ENCODE measurements at regions not wholly inside any gene's neighbourhood (a gene's known extent, or its start where the extent isn't known, plus 50 kb on each side); places are given as distances from the start of the nearest gene placed in this dataset.

DNA sequence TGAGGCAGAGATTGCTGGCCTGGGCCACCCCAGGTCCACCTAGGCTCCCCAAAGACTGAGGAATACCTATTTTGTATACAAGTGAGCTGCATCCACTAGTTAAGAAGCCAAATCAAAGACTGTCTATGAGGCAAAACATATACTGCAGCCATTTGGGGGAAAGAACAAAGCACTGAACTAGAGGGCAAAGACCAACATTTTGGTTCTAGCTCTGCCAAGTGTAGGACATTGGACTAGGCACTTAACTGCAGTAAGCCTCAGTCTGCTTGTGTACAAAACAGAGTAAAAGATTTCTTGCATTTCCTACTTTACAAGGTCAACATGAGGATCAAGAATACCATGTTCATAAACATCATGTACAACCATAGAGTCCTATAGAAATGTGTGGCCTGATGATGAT, 94.8 kb upstream of the CYP1B1 start:
- no peak for DNase-seq

DNA sequence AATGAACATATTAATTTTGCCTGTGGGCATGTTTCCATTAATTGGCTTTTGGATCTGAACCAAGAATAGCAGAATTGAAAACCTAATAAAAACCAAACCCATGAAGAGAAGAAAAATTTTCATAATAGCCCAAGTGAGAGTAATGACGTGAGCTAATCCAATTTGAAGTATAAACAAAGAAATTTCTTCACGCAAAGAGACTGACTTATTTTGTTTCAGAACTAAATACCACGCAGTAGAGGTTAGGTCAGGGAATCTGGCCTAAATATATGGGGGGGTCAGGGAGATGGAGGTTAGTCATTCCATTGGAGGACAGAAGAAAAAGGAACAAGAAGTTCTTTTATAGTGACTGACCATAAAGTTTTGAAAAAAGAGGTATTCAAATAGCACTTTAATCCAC, 94.1 kb upstream of the CYP1B1 start:
- DNase-seq: no peak

DNA sequence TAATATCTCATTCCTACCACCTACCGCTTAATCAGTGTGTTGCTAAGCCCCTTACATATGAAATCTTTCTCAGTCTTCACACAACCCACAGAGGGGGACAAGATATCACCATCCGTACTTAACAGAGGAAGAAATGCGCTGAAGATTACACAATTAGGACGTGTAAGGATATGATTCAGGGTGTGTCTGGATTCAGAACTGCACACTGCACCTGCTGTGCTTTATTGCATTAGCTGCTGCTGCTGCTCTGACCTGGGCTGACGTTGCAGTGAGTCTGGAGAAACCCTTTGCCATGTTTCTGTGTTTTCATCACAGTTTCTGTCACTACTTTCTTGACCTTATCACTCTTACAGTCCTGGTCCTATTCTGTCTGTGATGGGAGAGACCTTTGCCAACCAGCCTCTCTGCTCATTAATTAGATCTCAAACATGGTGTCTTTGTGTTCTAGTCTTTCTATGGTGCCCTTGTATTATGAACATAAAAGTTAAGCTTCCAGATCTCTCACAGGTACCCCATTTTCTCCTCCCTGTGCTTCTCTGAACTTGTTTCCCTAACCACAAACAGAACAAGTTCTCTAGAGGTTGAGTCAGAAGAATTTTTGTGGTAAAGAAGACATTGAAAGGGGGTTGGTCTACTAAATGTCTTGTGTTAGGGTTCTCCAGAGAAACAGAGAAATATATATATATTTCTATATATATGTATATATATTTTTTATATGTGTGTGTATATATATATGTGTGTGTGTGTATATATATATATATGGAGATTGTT, 92.9 kb upstream of the CYP1B1 start:
- no peak for DNase-seq

DNA sequence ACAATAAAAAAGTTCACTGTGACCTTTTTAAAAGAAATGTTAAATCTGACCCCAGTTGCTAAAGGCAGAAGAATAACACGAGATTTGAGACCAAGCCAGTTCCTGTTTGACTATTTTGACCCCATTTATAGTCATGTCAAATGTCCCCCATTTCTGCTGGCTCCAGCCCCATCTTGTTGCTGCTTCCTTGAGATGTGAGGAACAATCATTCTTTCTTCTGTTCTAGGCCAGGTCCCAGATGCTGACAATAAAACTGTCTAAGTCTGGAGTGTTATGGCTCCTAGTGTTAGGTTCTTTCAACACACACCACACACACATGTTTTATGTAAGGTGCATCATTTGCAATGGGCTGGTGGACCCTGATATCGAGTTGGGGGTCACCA, 92.0 kb upstream of the CYP1B1 start:
- DNase-seq: no peak

DNA sequence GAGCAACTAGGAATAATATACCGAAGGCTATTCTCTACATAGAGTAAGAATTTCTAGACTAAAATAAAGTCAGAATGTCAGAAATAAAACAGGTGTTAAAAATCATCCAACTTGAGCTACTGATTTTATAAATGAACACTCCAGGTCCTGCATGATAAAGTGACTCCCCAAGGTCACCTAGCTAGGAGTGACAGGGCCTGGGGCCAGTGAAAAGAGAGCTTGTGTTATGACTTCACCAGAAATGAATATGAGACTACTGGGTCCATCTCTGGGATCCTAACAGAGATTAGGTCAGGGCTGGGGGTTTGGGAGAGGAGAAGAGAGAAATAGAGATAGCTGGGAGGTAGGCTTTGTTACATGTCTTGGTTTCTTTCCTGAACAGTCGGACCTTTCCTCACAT, 89.7 kb upstream of the CYP1B1 start:
- DNase-seq: no peak

DNA sequence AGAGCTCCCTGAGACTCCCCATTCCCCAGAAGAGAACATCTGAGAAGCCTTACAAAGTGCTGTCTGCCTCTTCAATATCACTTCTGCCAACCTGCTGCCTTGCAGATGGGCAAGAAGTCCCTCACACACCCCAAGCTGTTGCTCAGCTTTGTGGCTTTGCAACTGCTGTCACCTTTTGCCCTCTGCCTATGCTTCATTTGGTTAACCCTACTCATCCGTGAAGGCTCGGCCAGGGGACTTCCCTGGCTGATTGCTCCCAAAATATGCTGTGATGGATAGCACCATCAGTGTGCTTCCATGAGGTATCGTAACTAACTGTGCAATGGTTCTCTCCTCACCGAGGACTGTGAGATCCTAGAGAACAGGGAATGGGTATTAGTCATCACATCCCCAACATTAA, 88.9 kb upstream of the CYP1B1 start:
- no peak for DNase-seq

DNA sequence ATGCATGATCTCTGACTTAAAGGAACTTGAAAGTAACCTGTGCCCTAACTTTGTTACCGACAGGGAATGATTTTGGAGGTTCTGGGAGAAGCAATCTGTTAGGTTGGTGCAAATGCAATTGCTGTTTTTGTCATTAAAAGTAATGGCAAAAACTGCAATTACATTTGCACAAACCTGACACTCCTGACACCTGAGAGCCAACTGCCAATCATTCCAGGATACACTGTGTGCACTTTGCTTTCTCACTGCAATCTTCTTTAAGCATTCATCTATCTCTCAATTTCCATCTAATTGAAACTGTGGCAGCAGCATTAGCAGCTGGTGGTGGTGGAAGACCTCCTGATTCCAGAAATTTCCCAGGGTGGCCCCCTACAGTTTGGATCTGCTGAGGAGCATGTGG, 87.6 kb upstream of the CYP1B1 start:
- no peak for DNase-seq

DNA sequence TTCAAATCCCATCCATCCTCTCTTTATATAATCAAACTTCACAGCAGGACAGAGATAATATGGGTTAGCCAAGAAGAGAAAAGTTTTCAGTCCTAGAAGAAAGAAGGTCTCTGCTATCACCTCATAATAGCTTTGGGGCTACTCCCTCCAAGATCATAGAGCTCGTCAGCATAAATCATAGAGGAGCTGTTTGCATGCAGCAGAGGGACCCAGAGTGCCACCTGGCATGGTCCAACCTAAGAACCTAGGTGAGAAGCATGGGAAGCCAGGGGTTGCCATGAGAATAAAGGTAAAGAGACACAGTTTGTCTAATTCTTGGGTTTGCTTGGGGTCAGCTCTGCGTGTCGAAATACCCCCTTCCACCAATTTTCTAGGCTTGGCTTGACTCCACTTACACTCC, 87.1 kb upstream of the CYP1B1 start:
- no peak for DNase-seq

DNA sequence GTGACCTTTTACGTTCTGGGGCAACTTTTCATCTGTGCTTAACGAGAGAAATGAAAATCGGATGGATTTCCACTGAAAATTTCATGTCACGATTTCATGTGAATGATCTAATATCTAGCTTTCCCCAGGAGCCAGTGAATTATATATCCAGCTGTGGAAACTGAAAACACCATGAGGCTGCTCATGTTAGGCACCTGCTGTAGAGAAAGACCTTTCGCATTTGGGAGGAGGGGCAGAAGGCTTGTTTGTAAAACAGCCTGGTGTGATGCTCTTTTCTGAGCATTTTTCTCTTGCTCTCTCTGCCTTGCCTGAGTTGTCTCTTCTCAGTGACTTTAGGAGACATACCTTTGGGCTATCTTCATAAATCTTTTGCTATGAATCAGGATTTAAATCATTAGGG, 84.6 kb upstream of the CYP1B1 start:
- DNase-seq: no peak

DNA sequence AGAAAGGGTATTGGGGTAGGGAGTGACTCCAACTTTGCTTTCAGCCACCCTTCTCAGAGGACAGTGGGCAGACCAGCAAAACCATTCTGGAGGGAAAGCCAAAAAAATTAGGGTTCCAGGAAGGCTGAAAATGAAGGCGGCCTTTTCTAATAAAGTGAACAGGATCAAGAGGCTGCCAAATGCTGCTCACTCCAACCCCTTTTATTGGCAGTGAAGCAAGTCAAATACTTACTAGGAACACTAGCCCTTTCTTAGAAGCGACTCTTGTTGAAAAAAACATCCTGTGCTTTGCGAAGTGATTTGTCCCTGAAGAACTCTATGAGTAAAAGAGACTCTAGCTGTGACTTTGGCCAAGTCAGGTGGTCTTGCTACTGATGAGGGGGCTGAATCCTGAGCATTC, 83.6 kb upstream of the CYP1B1 start:
- DNase-seq: no peak

DNA sequence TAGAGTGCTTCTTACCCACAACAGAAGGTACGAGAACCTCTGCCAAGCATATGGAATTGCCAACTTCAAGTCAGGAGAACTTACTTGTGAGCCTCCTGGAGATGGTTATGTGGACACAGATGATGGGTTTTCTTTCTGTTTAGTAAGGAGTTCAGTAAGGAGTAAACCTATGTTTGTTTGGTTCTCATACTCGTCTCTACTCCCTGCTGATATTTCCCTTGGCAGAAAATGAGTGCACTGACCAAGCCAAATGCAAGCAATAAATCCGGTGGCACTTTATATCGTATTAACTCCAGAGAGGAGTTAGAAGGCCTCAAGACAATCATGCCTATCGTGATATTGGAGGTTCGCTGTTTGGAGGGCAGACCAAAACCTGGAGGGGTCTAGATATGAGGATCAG, 83.2 kb upstream of the CYP1B1 start:
- no peak for DNase-seq

DNA sequence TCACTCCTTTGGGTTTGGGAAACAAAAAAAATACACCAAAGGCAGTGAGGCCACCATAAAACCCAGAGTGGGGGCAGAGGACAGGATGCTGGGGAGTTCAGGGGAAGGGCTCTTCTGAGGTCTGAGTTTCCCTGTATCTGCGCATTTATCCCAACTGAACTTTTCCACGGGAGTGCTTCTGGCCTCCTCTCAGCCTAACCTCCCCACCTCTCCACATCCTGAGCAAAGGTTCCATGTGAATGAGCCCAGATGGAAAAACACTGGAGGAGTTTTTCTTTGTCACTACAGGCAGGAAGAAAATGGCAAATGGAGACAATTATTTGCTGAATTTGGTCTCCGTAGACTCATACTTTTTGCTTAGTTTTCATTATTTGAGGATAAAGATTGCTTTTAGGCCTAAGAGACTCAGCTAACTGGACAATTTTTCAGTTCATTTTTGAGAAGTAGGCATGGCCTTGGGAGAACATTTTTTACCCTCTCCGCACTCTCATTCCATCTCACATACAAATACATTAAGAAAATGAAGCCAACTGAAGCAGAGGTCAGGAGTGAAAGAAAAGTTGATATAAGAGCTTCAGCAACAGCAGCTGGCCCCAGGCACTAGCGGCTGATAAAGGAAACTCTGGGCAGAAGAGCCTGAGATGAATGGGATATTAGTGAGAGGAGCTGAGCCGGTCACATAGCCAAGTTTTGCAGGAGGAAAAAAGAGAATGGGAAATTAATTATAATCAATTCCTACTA, 82.6 kb upstream of the CYP1B1 start:
- DNase-seq: no peak

DNA sequence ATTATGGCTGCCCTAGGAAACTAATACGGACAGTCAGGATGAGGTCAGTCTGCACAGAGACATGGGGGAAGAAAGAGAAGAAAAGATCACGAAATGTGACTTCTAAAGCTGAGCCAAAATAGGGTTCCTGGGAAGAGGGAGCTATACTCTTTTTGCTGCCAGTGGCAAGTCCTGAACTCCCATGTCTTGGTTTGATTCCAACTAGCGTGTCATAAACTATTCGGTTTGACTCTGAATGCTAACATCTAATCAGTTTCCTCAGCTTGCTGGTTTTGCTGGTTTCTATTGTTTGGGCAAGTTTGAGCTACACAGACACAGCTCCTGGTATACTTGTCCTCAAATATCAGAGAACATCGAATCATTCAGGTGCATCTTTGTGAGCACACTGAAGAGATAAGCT, 80.5 kb upstream of the CYP1B1 start:
- DNase-seq: no peak

DNA sequence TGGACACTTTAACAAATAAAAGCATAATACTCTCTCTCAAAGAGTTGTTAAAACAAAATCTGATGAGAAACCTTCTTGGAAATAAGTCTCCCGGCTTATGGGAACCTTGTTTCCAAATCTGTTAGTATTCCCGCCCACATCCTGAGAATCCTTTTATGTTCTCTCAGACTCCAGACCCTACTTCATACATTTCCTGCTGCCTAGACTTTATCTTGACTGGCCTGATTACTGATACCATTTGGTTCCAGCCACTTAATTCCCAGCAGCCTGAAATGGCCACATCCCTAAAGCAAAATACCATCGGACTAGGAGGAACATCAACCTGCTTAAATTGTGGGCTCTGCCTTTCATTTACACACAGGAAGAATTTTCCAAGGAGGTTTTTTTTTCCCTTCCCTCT, 79.1 kb upstream of the CYP1B1 start:
- no peak for DNase-seq

DNA sequence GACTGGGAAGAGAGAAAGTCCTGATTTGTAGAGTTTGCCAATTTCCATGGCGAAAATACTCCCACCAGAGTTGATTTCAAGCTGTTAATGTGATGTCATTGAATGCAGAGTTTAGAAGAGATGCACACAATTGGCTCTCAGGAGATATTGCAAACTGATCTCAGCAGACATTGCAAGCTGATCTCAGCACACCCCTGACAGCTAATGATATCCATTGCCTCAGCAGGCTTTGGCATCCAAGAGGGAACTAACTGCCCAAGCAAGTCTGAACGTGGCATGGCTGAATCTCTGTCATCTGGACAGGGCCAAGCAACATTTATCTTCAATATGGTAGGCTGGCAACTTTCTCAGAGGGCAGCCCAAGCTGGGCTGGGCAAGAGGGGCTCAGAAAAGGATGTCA, 78.4 kb upstream of the CYP1B1 start:
- DNase-seq: no peak

DNA sequence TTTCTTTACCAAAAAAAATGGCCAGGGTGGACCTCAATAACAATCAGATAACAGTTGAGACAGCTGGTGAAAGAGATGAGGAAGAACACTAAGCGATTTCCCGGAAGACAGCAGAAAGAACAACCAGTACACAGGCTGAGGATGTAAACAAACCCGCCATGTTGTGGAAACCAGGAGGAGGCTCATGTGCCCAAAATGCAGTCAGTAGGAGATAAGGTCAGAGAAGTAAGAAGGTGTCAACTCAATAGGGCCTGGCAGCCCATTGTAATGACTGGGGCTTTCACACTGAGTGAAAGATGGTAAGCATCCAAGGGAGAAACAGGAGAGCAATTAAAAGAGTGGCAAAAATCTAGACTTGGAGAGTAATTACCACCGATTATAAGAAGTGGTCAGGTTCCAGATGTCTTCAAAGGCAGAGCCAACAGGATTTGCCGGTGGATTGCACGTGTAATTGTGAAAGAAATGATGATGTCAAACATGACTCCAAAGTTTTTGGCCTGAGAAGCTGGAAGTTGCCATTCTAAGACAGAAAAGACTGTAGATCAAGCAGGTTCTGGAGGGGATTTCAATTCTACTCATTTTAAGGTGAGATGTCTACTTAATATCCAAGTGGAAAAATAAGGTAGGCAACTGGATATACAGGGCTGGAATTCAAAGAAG, 77.7 kb upstream of the CYP1B1 start:
- no peak for DNase-seq

DNA sequence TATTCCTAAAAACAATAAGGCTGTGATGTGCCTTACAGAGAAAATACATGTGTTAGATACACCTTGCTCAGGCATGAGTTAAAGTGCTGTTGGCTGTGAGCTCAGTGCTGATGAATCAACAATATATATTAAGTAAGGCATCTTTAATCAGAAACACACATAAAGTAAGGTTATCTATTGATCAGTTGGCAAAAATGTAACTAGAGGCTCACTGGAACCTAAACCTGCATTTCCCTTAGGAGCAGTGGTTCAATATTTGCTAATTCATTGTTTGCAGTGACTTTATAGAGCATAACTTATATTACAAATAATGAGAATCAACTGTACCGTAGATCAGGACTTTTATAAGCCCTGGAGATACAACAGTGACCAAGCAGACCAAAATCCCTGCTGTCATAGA, 77.0 kb upstream of the CYP1B1 start:
- no peak for DNase-seq

DNA sequence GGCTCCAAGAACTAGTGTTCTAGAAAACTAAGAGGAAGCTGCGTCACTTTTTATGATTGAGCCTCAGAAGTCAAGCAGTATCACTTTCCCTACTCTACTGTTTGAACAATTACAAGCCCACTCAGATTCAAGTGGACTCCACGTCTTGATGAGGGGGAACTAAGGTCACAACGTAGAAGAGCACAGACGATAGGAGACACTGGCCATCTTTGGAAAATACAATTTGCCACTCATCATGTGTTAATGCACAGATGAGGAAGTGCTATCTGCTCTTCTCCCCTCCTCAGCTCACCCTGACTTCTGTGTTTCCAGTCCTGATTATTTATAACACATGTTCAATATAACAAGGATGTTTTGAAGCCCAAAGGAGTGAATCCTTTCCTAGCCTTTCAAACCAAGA, 76.1 kb upstream of the CYP1B1 start:
- no peak for DNase-seq

DNA sequence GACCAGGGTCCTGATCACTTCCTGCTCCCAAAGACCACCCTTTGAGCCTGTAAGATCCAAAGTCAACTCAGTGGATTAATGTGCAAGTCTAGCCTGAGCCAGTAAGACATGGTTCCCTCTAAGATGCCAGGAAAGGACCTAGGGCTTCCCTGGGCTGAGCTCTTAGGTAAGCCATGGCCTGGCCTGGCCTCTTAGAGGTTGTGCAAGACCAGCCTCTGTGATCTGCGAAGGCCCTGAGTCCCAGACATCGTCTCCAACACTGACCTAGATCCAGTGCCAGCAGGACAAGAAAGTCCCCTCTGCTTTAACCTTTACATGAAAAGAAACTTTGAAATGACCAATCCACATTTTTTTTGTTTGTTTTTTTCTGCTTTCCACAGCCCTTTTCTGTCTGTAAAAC, 73.6 kb upstream of the CYP1B1 start:
- DNase-seq: no peak

DNA sequence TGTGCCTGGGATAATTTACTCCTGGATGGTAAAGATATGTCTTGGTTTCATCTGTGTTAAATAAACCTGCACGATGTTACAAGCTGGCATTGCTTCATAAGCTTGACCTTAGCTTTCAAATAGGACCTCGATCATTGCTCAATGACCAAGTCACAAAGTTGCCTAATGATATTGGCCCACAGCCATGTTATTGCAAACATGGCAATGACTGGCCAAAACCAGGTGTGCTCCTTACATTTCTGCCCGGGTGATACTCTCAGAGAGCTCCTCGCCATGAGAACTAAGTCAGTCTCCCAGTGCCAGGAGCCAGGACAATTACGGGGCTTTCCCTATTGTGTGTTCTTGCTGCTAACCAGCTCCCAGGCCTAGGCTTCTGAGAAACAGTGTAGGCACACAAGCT, 72.5 kb upstream of the CYP1B1 start:
- peak in 1 of 2 donors; percentile 31 for DNase-seq

DNA sequence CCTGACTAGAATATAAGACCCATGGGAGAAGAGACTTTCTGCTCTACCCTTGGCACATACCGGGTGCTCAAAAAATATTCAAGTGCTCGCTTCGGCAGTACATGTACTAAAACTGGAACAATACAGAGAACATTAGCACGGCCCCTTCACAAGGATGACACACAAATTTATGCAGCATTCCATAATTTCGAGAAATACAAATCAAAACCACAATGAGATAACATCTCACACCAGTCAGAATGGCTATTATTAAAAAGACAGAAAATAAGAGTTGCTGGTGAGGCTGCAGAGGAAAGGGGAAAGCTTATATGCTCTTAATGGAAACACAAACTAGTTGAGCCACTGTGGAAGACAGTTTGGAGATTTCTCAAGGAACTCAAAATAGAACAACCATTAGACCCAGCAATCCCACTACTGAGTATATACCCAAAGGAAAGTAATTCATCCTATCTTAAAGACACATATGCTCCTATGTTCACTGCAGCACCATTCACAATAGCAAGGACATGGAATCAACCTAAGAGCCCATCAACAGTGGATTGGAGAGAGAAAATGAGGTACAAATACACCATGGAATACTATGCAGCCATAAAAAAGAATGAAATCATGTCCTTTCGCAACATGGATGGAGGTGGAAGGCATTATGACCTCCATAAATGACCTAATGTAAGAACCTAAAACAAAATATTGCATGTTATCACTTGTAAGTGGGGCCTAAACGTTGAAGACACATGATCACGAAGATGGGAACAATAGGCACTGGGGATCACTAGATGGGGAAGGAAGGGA, 71.6 kb upstream of the CYP1B1 start:
- no peak for DNase-seq

DNA sequence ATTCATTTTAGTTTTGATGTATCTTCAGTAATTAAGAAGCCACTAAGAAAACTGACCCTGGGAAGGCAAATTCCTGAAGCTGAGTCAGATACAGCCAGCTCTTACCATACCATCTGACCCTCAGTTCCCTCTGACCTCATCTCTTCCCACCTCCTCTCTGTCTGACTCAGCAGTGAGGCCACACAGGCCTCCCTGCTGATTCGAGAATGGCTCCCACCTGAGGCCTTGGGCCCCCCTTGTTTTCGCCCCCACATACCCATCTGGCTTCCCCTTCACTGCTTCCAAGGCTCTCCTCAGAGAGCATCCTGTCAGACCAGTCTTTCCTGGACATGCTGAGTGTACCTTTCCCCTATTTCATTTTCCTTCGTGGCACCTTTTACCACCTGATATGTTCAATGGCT, 71.0 kb upstream of the CYP1B1 start:
- peak in 1 of 2 donors; percentile 6 for DNase-seq

DNA sequence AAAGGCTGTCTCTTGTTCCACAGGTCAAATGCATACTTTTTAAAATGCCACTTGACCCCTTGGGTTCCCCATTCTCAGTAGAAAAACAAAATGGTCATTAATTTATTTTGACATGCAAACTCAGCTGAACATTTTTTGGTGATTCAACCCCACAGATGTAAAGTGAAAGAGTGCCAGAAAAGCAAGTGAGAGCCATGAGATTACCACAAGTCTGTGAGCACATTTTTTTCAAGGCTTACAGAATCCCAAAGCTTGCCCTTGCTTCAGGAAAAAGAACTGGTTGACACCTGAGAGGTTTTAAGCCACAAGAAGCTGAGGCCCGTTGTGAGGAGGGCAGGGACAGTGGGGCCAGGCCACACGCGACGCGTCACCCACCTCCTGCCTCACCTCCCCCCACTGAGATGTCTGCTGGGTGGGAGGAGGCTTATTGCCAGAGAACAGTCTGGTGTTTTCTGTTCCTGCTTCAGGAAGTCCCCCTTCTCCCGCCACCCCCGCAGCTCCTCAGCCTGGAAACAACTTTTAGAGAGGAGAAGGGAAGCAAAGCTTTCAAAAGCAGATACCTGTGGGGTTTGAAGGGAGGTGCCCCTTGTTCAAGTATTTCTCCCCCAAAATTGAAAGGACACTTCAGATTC, 70.4 kb upstream of the CYP1B1 start:
- no peak for DNase-seq

Data from CD4-positive, alpha-beta T cell treated with Interferon alpha-2 for 1 hour (primary cell).